K562 (cell line): ENCODE measurements at regions not wholly inside any gene's neighbourhood (a gene's known extent, or its start where the extent isn't known, plus 50 kb on each side); places are given as distances from the start of the nearest gene placed in this dataset.
A peak's percentile ranks its signal among the peaks of the same experiment; 100 is the strongest.

Source experiments
- HCFC1 ChIP-seq: IDR thresholded peaks from 2 replicates; pipeline ENCODE4 v1.6.1; 2012; ENCODE audit warnings: low read depth, low read length, improper control_type of control experiment
- HDAC8 ChIP-seq: fragments of 450-650 bp; IDR thresholded peaks from 2 replicates; pipeline ENCODE4 v1.6.1; 2016; ENCODE audit warnings: mild to moderate bottlenecking, missing genetic modification characterization, moderate library complexity, missing compliant biosample characterization
- HMG20B ChIP-seq: fragments of 250-450 bp; sonication (Bioruptor Pico); IDR thresholded peaks from 2 replicates; pipeline ENCODE4 v1.5.0; 2021; ENCODE audit warnings: mild to moderate bottlenecking
- HNRNPUL1 ChIP-seq: fragments of 200-400 bp; formaldehyde crosslinking; IDR thresholded peaks from 2 replicates; pipeline ENCODE4 v1.6.1; 2017; ENCODE audit warnings: low read length
- KDM2B ChIP-seq: fragments of 250-450 bp; sonication (Bioruptor Pico); IDR thresholded peaks from 2 replicates; pipeline ENCODE4 v1.8.0; 2021; ENCODE audit warnings: mild to moderate bottlenecking, moderate library complexity
- LCOR ChIP-seq: sonication (generic); formaldehyde crosslinking; IDR thresholded peaks from 2 replicates; pipeline ENCODE4 v1.8.0; 2022; ENCODE audit warnings: mild to moderate bottlenecking, missing genetic modification reagents
- MAFG ChIP-seq: fragments of 450-650 bp; conservative IDR thresholded peaks from 2 replicates; pipeline ENCODE4 v1.6.1; 2016; ENCODE audit warnings: missing genetic modification characterization, missing compliant biosample characterization
- MEF2A ChIP-seq: IDR thresholded peaks from 2 replicates; pipeline ENCODE4 v1.6.1; 2011; ENCODE audit warnings: low read depth, mild to moderate bottlenecking, low read length, moderate library complexity; ENCODE audit not compliant: control insufficient read depth
- NFE2L1 ChIP-seq: fragments of 450-650 bp; IDR thresholded peaks from 2 replicates; pipeline ENCODE4 v1.6.1; 2016; ENCODE audit warnings: missing genetic modification characterization, low read depth, mild to moderate bottlenecking, missing compliant biosample characterization, moderate library complexity, borderline replicate concordance
- RAD21 ChIP-seq, 2 experiments: fragments of 250-450 bp in 1 of 2; fragments of 450-650 bp in 1 of 2; sonication (Bioruptor Pico) in 1 of 2; formaldehyde crosslinking in 1 of 2; IDR thresholded peaks in 1 of 2; conservative IDR thresholded peaks in 1 of 2; 2 replicates each; pipeline versions ENCODE4 v1.4.0 to v1.8.0; 2020 to 2022; ENCODE audit warnings: mild to moderate bottlenecking in 2 of 2, moderate library complexity in 1 of 2
- RFX1 ChIP-seq: fragments of 450-650 bp; IDR thresholded peaks from 2 replicates; pipeline ENCODE4 v1.6.1; 2016; ENCODE audit warnings: mild to moderate bottlenecking, moderate library complexity
- TOE1 ChIP-seq, 2 experiments: fragments of 450-650 bp in 1 of 2; sonication (generic) in 1 of 2; formaldehyde crosslinking in 1 of 2; IDR thresholded peaks; 2 replicates each; pipeline versions ENCODE4 v1.7.1 to v1.8.0; 2016 to 2022; ENCODE audit warnings: borderline replicate concordance in 2 of 2, mild to moderate bottlenecking in 2 of 2, antibody characterized with exemption in 1 of 2, inconsistent platforms in 1 of 2, low read depth in 1 of 2, missing genetic modification reagents in 1 of 2, moderate library complexity in 1 of 2
- XRCC4 ChIP-seq: IDR thresholded peaks from one replicate; pipeline ENCODE4 v1.6.1; 2011; ENCODE audit not compliant: insufficient read depth, insufficient read length; ENCODE audit errors: extremely low read depth
- ZC3H8 ChIP-seq: fragments of 450-650 bp; IDR thresholded peaks from 2 replicates; pipeline ENCODE4 v1.6.1; 2017
- ZNF143 ChIP-seq: sonication (generic); formaldehyde crosslinking; IDR thresholded peaks from 2 replicates; pipeline ENCODE4 v1.9.0; 2022; ENCODE audit warnings: mild to moderate bottlenecking, missing genetic modification reagents
- ZNF253 ChIP-seq: fragments of 250-450 bp; sonication (Bioruptor Pico); conservative IDR thresholded peaks from 2 replicates; pipeline ENCODE4 v1.6.1; 2021; ENCODE audit warnings: mild to moderate bottlenecking
- ZNF384 ChIP-seq: IDR thresholded peaks from 2 replicates; pipeline ENCODE4 v1.6.1; 2012; ENCODE audit warnings: low read depth, low read length, improper control_type of control experiment
- ZNF586 ChIP-seq: fragments of 450-650 bp; formaldehyde crosslinking; conservative IDR thresholded peaks from 2 replicates; pipeline ENCODE4 v1.4.0; 2020; ENCODE audit warnings: mild to moderate bottlenecking, moderate library complexity
- ZNF717 ChIP-seq: fragments of 250-450 bp; sonication (Bioruptor Pico); IDR thresholded peaks from 2 replicates; pipeline ENCODE4 v1.5.0; 2021
- TF ChIP-seq, protein P1 (sequence below): fragments of 250-450 bp; sonication (Bioruptor Pico); IDR thresholded peaks from 2 replicates; pipeline ENCODE4 v1.5.0; 2021
- TF ChIP-seq, protein P2 (sequence below): fragments of 250-450 bp; sonication (Bioruptor Pico); IDR thresholded peaks from 2 replicates; pipeline ENCODE4 v1.8.0; 2022; ENCODE audit warnings: inconsistent platforms, mild to moderate bottlenecking, moderate library complexity, borderline replicate concordance
- TF ChIP-seq, protein P3 (sequence below), 2 experiments: fragments of 200-800 bp in 1 of 2; sonication (Bioruptor generic) in 1 of 2; sonication (generic) in 1 of 2; formaldehyde crosslinking in 1 of 2; IDR thresholded peaks in 1 of 2; conservative IDR thresholded peaks in 1 of 2; 2 replicates each; pipeline versions ENCODE4 v1.5.0 to v1.6.1; 2016 to 2020; ENCODE audit warnings: missing compliant biosample characterization in 1 of 2, missing genetic modification characterization in 1 of 2, missing genetic modification reagents in 1 of 2

- TF ChIP-seq MAFG (tag) = peak; percentile 38; the same call in 1 of the 2 replicates
- peak; percentile 76; the same call in 1 of the 2 replicates for TF ChIP-seq ZNF586
- TF ChIP-seq ZC3H8 = no peak
- TF ChIP-seq XRCC4 = no peak
- 0 out of 2 replicates have a peak, but pooled peaks have one; percentile 41 for TF ChIP-seq HMG20B (CRISPR knock-in tag)
- TF ChIP-seq TOE1 (IDR thresholded peaks at IDR 0.05; ENCODE audit: borderline replicate concordance) = no peak
- no peak for TF ChIP-seq TOE1 (CRISPR knock-in tag; IDR thresholded peaks at IDR 0.05; ENCODE audit: borderline replicate concordance, low read depth)
- no peak for TF ChIP-seq KDM2B (CRISPR knock-in tag)
- no peak; a peak in 1 of 4 replicates for TF ChIP-seq RAD21 (CRISPR knock-in tag; conservative IDR thresholded peaks at IDR 0.05 in 1 of 2, IDR thresholded peaks at IDR 0.05 in 1 of 2)
- TF ChIP-seq, protein P1, sequence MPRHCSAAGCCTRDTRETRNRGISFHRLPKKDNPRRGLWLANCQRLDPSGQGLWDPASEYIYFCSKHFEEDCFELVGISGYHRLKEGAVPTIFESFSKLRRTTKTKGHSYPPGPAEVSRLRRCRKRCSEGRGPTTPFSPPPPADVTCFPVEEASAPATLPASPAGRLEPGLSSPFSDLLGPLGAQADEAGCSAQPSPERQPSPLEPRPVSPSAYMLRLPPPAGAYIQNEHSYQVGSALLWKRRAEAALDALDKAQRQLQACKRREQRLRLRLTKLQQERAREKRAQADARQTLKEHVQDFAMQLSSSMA (CRISPR knock-in tag) = peak; percentile 89
- peak; percentile 98 for TF ChIP-seq HDAC8
- TF ChIP-seq ZNF143 (CRISPR knock-in tag) = no peak
- TF ChIP-seq ZNF384 = no peak
- TF ChIP-seq RFX1 = no peak
- TF ChIP-seq, protein P2, sequence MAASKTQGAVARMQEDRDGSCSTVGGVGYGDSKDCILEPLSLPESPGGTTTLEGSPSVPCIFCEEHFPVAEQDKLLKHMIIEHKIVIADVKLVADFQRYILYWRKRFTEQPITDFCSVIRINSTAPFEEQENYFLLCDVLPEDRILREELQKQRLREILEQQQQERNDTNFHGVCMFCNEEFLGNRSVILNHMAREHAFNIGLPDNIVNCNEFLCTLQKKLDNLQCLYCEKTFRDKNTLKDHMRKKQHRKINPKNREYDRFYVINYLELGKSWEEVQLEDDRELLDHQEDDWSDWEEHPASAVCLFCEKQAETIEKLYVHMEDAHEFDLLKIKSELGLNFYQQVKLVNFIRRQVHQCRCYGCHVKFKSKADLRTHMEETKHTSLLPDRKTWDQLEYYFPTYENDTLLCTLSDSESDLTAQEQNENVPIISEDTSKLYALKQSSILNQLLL (CRISPR knock-in tag) = no peak
- TF ChIP-seq LCOR = no peak
- TF ChIP-seq ZNF717 (CRISPR knock-in tag) = no peak
- TF ChIP-seq HCFC1 = no peak
- TF ChIP-seq, protein P3, sequence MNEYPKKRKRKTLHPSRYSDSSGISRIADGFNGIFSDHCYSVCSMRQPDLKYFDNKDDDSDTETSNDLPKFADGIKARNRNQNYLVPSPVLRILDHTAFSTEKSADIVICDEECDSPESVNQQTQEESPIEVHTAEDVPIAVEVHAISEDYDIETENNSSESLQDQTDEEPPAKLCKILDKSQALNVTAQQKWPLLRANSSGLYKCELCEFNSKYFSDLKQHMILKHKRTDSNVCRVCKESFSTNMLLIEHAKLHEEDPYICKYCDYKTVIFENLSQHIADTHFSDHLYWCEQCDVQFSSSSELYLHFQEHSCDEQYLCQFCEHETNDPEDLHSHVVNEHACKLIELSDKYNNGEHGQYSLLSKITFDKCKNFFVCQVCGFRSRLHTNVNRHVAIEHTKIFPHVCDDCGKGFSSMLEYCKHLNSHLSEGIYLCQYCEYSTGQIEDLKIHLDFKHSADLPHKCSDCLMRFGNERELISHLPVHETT (CRISPR knock-in tag; conservative IDR thresholded peaks at IDR 0.05 in 1 of 2, IDR thresholded peaks at IDR 0.05 in 1 of 2) = peak in 1 of 2 experiments; percentile 98; a peak in 2 of 4 replicates
- TF ChIP-seq ZNF253 (CRISPR knock-in tag) = 0 out of 2 replicates have a peak, but pooled peaks have one; percentile 43
- no peak for TF ChIP-seq HNRNPUL1
- peak; percentile 63 for TF ChIP-seq NFE2L1
- TF ChIP-seq MEF2A = no peak
These were observed 91.2 kb downstream of the ARRDC3 start (continued) for GRCh38 chr5:91291628-91292569.
